ENCODE measurements at regions not wholly inside any gene's neighbourhood (a gene's known extent, or its start where the extent isn't known, plus 50 kb on each side); places are given as distances from the start of the nearest gene placed in this dataset.

- Histone ChIP-seq H3K9ac (ENCODE audit: insufficient read depth, low read length, poor library complexity, severe bottlenecking) (no peak overlapping the region), H4K20me1 (ENCODE audit: insufficient read depth, low read length) (no peaks in the 10 kb centered on the region), H3K27ac (ENCODE audit: low read depth in 1 of 2, low read length in 2 of 2) (no peak overlapping the region), H3K4me3 (replicated peaks in 1 of 3; ENCODE audit: low read depth in 2 of 3, low read length in 3 of 3) (no peak overlapping the region), H3K4me1 (ENCODE audit: control insufficient read depth in 1 of 2, insufficient read depth in 2 of 2, low read length in 2 of 2) (no peaks in the 10 kb centered on the region), H3K4me2 (replicated peaks; ENCODE audit: extremely low read depth, low read length, poor library complexity, severe bottlenecking) (no peak overlapping the region), H3K36me3 (replicated peaks in 1 of 2; ENCODE audit: control insufficient read depth in 1 of 2, insufficient read depth in 2 of 2, low read length in 2 of 2) (no peaks in the 10 kb centered on the region), H2AFZ (ENCODE audit: insufficient read depth, low read depth, low read length, poor library complexity, severe bottlenecking) (no peak overlapping the region), H3K9me3 (replicated peaks in 1 of 2; ENCODE audit: control insufficient read depth in 1 of 2, insufficient read depth in 1 of 2, low read length in 2 of 2) (no peaks in the 10 kb centered on the region), H3K79me2 (ENCODE audit: insufficient read depth, low read length) (no peaks in the 10 kb centered on the region), H3K27me3 (ENCODE audit: control insufficient read depth in 2 of 2, insufficient read depth in 2 of 2, low read length in 2 of 2) (no peaks in the 10 kb centered on the region)
- H3K9me3 Mint-ChIP-seq, result peaks cover 0 to 13% (median 1%) of the 10 kb centered on the region in 7 donors
- H3K4me3 Mint-ChIP-seq, result no peak overlapping the region
- no peaks in the 10 kb centered on the region for H3K36me3 Mint-ChIP-seq
- intact Hi-C loops (cut with micrococcal nuclease), result no loop called here
- no peak for TF ChIP-seq CTCF (IDR thresholded peaks at IDR 0.05)
- peaks cover 0 to 3% (median 2%) of the 10 kb centered on the region in 3 donors for H3K27me3 Mint-ChIP-seq (ENCODE audit: low read depth in 3 of 3)
- no CpG with 5 or more reads among the region's 1 CpG for WGBS (ENCODE audit: insufficient coverage)
- no peak for DNase-seq
- no peak overlapping the region for H3K27ac Mint-ChIP-seq
- no peaks in the 10 kb centered on the region for H3K4me1 Mint-ChIP-seq
These were observed 154.9 kb downstream of the SEC23A start for GRCh38 chr14:38948171-38948570.

DNA sequence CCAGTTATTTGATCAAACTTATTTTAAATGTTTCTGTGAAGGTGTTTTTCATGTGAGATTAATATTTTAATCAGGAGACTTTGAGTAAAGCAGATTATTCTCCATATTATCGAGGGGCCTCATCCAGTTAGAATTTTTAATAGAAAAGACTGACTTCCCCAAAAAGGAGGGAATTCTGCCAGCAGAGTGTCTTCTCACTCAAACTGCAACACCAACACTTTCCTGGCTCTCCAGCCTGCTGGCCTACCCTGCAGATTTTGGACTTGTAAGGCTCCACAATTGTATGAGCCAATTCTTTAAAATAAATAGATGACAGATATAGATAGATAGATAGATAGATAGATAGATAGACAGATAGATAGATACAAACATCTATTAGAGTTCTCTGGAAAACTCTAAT lies 155.7 kb downstream of the SEC23A start:
- H2AFZ ChIP-seq (ENCODE audit: insufficient read depth, low read depth, low read length, poor library complexity, severe bottlenecking), result no peak overlapping the region
- Mint-ChIP-seq H3K4me3 (no peak overlapping the region), H3K4me1 (no peaks in the 10 kb centered on the region), H3K36me3 (no peaks in the 10 kb centered on the region), H3K9me3 (peaks cover 0 to 13% (median 1%) of the 10 kb centered on the region in 7 donors), H3K27me3 (ENCODE audit: low read depth in 3 of 3) (peaks cover 1 to 3% (median 2%) of the 10 kb centered on the region in 3 donors), H3K27ac (no peak overlapping the region)
- intact Hi-C loops (cut with micrococcal nuclease), result no loop called here
- no peaks in the 10 kb centered on the region for H4K20me1 ChIP-seq (ENCODE audit: insufficient read depth, low read length)
- DNase-seq, result no peak
- no peak for TF ChIP-seq CTCF (IDR thresholded peaks at IDR 0.05)
- no peaks in the 10 kb centered on the region for H3K27me3 ChIP-seq (ENCODE audit: control insufficient read depth in 2 of 2, insufficient read depth in 2 of 2, low read length in 2 of 2)
- no peak overlapping the region for H3K27ac ChIP-seq (ENCODE audit: low read depth in 1 of 2, low read length in 2 of 2)
- no CpG with 5 or more reads among the region's 1 CpG for WGBS (ENCODE audit: insufficient coverage)
- no peaks in the 10 kb centered on the region for H3K4me1 ChIP-seq (ENCODE audit: control insufficient read depth in 1 of 2, insufficient read depth in 2 of 2, low read length in 2 of 2)
- no peak overlapping the region for H3K4me2 ChIP-seq (replicated peaks; ENCODE audit: extremely low read depth, low read length, poor library complexity, severe bottlenecking)
- no peaks in the 10 kb centered on the region for H3K36me3 ChIP-seq (replicated peaks in 1 of 2; ENCODE audit: control insufficient read depth in 1 of 2, insufficient read depth in 2 of 2, low read length in 2 of 2)
- no peaks in the 10 kb centered on the region for H3K79me2 ChIP-seq (ENCODE audit: insufficient read depth, low read length)
- no peak overlapping the region for H3K9ac ChIP-seq (ENCODE audit: insufficient read depth, low read length, poor library complexity, severe bottlenecking)
- no peaks in the 10 kb centered on the region for H3K9me3 ChIP-seq (replicated peaks in 1 of 2; ENCODE audit: control insufficient read depth in 1 of 2, insufficient read depth in 1 of 2, low read length in 2 of 2)
- H3K4me3 ChIP-seq (replicated peaks in 1 of 3; ENCODE audit: low read depth in 2 of 3, low read length in 3 of 3), result no peak overlapping the region
